OCI-LY7 (cell line): ENCODE measurements at regions not wholly inside any gene's neighbourhood (a gene's known extent, or its start where the extent isn't known, plus 50 kb on each side); places are given as distances from the start of the nearest gene placed in this dataset.

Source experiments
- EZH2phosphoT487 ChIP-seq: fragments of 200-600 bp; sonication (generic); IDR thresholded peaks from 2 replicates; pipeline ENCODE4 v1.6.1; 2018; ENCODE audit warnings: low read depth, borderline replicate concordance, mild to moderate bottlenecking, mixed run types, antibody characterized with exemption, low read length, moderate library complexity, mixed read lengths
- TF ChIP-seq, protein P1 (sequence below): fragments of 200-600 bp; sonication (generic); conservative IDR thresholded peaks from 2 replicates; pipeline ENCODE4 v1.5.1; 2014; ENCODE audit warnings: mild to moderate bottlenecking, antibody characterized with exemption, low read length, moderate library complexity, mixed read lengths

DNA sequence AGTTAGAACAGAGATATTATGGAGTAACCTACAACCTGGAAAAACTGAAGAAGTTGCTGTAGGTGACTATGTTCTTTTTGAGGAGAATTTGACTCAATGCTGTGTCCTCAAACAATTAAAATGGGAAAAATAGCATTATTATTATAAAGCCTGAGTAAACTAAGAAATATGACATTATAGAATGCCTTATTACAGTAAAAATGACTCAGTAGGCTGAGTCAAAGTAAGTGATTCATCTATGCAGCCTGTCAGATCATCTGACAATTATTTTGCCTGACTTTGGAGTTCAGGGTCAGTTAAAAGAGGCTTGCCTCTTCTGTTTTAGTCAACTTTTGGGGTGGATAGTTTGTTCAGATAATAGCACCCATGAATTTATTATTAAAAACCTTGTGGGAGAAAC, 150.8 kb upstream of the PTGFR start:
- TF ChIP-seq, protein P1, sequence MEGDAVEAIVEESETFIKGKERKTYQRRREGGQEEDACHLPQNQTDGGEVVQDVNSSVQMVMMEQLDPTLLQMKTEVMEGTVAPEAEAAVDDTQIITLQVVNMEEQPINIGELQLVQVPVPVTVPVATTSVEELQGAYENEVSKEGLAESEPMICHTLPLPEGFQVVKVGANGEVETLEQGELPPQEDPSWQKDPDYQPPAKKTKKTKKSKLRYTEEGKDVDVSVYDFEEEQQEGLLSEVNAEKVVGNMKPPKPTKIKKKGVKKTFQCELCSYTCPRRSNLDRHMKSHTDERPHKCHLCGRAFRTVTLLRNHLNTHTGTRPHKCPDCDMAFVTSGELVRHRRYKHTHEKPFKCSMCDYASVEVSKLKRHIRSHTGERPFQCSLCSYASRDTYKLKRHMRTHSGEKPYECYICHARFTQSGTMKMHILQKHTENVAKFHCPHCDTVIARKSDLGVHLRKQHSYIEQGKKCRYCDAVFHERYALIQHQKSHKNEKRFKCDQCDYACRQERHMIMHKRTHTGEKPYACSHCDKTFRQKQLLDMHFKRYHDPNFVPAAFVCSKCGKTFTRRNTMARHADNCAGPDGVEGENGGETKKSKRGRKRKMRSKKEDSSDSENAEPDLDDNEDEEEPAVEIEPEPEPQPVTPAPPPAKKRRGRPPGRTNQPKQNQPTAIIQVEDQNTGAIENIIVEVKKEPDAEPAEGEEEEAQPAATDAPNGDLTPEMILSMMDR = no peak
- TF ChIP-seq EZH2phosphoT487 = no peak
